Type B pancreatic cell (in vitro differentiated cells): ENCODE measurements at regions not wholly inside any gene's neighbourhood (a gene's known extent, or its start where the extent isn't known, plus 50 kb on each side); places are given as distances from the start of the nearest gene placed in this dataset.

ENCODE experiments used
- DNase-seq: peaks from one replicate; pipeline ENCODE4 v3.0.0; 2021; ENCODE audit warnings: mixed read lengths; ENCODE audit not compliant: unreplicated experiment; ENCODE audit errors: extremely low spot score
- H3K27ac Mint-ChIP-seq: 2 replicates; pipeline ENCODE4 v1.8.0; 2021; ENCODE audit warnings: mild to moderate bottlenecking, mixed read lengths
- H3K27me3 Mint-ChIP-seq: 2 replicates; pipeline ENCODE4 v1.8.0; 2021; ENCODE audit warnings: mixed read lengths
- H3K36me3 Mint-ChIP-seq: 2 replicates; pipeline ENCODE4 v1.8.0; 2021; ENCODE audit warnings: mixed read lengths
- H3K4me1 Mint-ChIP-seq: one replicate; pipeline ENCODE4 v1.8.0; 2021; ENCODE audit warnings: mixed read lengths; ENCODE audit not compliant: unreplicated experiment
- H3K4me3 Mint-ChIP-seq: 2 replicates; pipeline ENCODE4 v1.8.0; 2021; ENCODE audit warnings: mild to moderate bottlenecking, mixed read lengths
- H3K9me3 Mint-ChIP-seq: 2 replicates; pipeline ENCODE4 v1.8.0; 2021; ENCODE audit warnings: mixed read lengths
- TF ChIP-seq, protein P1 (sequence below): fragments of 200-600 bp; sonication (generic); conservative IDR thresholded peaks from 2 replicates; pipeline ENCODE4 v1.5.0; 2021; ENCODE audit warnings: antibody characterized with exemption, mild to moderate bottlenecking

DNA sequence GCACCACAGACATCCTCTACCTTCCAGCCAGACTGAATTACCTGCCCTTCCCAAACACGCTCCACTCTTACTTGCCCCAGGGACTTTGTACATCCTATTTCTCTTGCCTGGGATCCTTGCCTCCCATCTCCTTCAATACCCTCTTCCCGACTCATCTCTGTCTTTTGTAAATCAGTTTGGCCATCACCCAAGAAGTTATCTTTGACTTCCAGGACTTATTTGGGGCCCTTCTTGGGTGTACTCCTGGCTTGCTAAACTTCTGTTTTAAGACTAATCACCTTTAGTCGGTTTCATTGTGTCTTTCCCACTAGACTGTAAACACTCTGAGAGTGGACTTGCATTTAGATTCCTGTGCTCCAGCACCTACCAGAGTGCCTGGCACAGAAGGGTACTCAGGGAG, 545.6 kb downstream of the ACTL7B start:
- TF ChIP-seq, protein P1, sequence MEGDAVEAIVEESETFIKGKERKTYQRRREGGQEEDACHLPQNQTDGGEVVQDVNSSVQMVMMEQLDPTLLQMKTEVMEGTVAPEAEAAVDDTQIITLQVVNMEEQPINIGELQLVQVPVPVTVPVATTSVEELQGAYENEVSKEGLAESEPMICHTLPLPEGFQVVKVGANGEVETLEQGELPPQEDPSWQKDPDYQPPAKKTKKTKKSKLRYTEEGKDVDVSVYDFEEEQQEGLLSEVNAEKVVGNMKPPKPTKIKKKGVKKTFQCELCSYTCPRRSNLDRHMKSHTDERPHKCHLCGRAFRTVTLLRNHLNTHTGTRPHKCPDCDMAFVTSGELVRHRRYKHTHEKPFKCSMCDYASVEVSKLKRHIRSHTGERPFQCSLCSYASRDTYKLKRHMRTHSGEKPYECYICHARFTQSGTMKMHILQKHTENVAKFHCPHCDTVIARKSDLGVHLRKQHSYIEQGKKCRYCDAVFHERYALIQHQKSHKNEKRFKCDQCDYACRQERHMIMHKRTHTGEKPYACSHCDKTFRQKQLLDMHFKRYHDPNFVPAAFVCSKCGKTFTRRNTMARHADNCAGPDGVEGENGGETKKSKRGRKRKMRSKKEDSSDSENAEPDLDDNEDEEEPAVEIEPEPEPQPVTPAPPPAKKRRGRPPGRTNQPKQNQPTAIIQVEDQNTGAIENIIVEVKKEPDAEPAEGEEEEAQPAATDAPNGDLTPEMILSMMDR: no peak
- peaks cover 10% of the 10 kb centered on the region for H3K9me3 Mint-ChIP-seq
- no peaks in the 10 kb centered on the region for H3K36me3 Mint-ChIP-seq
- no peak overlapping the region for H3K27ac Mint-ChIP-seq
- no peak for DNase-seq
- H3K4me1 Mint-ChIP-seq: peaks cover 3% of the 10 kb centered on the region
- no peak overlapping the region for H3K4me3 Mint-ChIP-seq
- H3K27me3 Mint-ChIP-seq: peaks cover 14% of the 10 kb centered on the region

DNA sequence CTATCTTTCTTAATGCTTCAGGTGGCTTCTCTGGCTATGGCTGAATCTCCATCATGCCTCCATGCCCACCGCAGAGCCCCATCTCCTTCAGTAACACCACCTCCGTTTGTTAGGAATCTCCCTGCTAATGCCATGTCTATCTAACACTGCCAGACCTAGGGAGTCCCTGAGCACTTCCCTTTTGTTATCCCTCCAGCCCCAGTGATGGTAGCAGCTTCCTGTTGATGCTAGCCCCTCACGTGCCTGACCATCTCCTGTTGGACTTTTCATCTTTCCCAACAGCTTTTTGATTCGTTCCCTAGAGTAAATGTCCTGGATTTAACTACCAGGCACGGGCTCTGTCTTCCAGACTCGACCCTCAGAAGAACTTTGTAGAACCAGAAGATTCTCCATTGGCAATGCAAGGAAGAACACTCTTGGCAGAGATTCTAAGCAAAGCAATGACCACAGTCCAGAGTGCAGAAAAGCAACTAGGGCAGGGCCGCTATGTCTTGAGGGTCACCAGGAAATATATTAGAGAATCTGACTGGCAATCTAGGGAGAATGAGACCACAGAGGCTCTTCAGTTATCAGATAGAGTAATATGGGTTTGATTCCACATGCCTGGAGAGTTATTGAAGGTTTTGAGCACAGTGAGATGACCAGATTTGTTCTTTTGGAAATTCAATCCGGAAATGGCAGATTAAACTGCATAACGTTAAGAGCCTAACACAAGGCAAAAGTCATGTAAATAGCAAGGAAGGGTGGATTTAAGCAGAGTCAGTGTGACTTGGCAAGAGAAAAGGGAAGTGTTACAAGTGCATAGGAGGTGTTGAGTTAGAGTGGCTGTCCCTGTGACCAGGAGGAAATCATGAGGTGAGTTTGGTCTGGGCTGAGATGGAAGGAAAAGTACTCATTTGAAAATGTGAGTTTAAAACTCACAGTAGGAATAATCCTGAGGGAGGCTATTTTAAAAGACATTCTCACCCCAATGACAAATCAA, 555.2 kb downstream of the ACTL7B start:
- H3K4me1 Mint-ChIP-seq: peaks cover 3% of the 10 kb centered on the region

DNA sequence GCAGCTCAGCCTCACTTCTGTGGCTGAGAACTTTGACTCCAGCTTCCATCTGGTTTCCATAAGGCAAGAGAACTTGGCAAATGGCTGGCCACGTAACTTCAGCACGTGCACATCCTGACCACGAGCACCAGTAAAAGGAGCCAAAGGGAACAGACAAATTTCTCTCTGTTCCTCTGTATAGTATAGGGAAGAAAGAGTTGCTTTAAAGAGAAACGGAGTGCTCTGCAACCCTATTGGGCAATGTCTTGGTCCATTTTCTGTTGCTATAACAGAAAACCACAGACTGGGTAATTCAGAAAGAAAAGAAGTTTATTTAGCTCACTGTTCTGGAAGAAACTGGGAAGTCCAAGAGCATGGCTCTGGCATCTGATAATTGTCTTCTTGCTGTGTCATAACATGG, 558.7 kb downstream of the ACTL7B start:
- H3K27me3 Mint-ChIP-seq: peaks cover 5% of the 10 kb centered on the region
- H3K27ac Mint-ChIP-seq: no peak overlapping the region
- no peaks in the 10 kb centered on the region for H3K4me1 Mint-ChIP-seq
- TF ChIP-seq, protein P1: no peak
- no peaks in the 10 kb centered on the region for H3K9me3 Mint-ChIP-seq
- H3K36me3 Mint-ChIP-seq: no peaks in the 10 kb centered on the region
- no peak overlapping the region for H3K4me3 Mint-ChIP-seq
- no peak for DNase-seq

More for the DNA sequence above, 555.2 kb downstream of the ACTL7B start:
- Mint-ChIP-seq H3K27ac (no peak overlapping the region), H3K36me3 (no peaks in the 10 kb centered on the region), H3K4me3 (no peak overlapping the region), H3K27me3 (peaks cover 5% of the 10 kb centered on the region), H3K9me3 (no peaks in the 10 kb centered on the region)
- no peak for DNase-seq
- TF ChIP-seq, protein P1: no peak

DNA sequence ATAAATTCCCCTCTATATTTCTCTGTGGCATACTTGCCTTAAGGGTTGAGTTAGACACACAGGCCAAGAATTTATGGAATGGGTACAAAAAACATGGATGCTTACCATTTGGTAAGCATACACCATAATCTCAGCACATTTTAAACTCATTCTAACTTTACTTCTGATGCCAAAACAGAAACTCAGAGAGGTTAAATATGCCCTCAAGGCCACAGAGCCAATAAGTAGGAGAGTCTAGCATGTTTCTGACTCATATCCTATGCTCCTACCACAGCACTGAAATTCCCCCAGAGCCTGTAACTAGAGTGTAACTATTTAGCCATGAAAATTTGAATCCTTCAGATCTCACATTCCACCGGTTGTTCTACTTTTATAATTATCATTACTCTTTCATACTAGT, 559.7 kb downstream of the ACTL7B start:
- no peak overlapping the region for H3K27ac Mint-ChIP-seq
- H3K27me3 Mint-ChIP-seq: peaks cover 5% of the 10 kb centered on the region
- no peak overlapping the region for H3K4me3 Mint-ChIP-seq
- no peaks in the 10 kb centered on the region for H3K9me3 Mint-ChIP-seq
- H3K36me3 Mint-ChIP-seq: no peaks in the 10 kb centered on the region
- DNase-seq: no peak
- no peaks in the 10 kb centered on the region for H3K4me1 Mint-ChIP-seq
- TF ChIP-seq, protein P1: no peak

DNA sequence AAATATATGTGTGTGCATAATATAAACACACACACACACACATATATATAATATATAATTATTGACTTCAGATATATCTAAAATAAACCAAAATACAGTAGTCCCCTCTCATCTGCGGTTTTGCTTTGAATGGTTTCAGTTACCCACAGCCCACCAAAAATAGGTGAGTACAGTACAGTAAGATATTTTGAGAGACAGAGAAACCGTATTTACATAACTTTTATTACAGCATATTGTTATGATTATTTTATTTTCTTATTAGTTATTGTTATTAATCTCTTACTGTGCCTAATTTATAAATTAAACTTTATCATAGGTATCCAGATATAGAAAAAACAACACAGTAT, 564.2 kb downstream of the ACTL7B start:
- Mint-ChIP-seq H3K4me1 (no peaks in the 10 kb centered on the region), H3K36me3 (no peaks in the 10 kb centered on the region), H3K27me3 (no peaks in the 10 kb centered on the region), H3K27ac (no peak overlapping the region), H3K9me3 (no peaks in the 10 kb centered on the region), H3K4me3 (no peak overlapping the region)
- TF ChIP-seq, protein P1: no peak
- DNase-seq: no peak
